Heart right ventricle (tissue), 16 donors: ENCODE measurements at regions not wholly inside any gene's neighbourhood (a gene's known extent, or its start where the extent isn't known, plus 50 kb on each side); places are given as distances from the start of the nearest gene placed in this dataset.
"Not testable (repeated sequence)": the region's sequence is repeated elsewhere in the genome, so short reads cannot be mapped to it uniquely, and the experiment has no call there.

ENCODE experiments used
- ATAC-seq, 8 donors: fragments of 200-7000 bp; cut with Tn5 transposase; one replicate each; pipeline ENCODE4 v1.9.1; 2020; ENCODE audit warnings: mild to moderate bottlenecking in 8 of 8, moderate library complexity in 8 of 8, moderate number of reproducible peaks in 1 of 8
- DNase-seq, 2 donors: peaks; one replicate each; pipeline ENCODE4 v3.0.0-alpha.2; 2020
- H3K27ac ChIP-seq, 10 donors: fragments of 200-600 bp; sonication (generic) in 2 of 10; one replicate each; pipeline versions ENCODE4 v1.5.0 to v1.8.0; 2020 to 2022; ENCODE audit warnings: mild to moderate bottlenecking in 3 of 10
- H3K27me3 ChIP-seq, 7 donors: fragments of 200-600 bp; one replicate each; pipeline ENCODE4 v1.8.0; 2021 to 2022; ENCODE audit warnings: mild to moderate bottlenecking in 2 of 7
- H3K36me3 ChIP-seq, 9 donors: fragments of 200-600 bp; sonication (generic) in 1 of 9; one replicate each; pipeline versions ENCODE4 v1.5.0 to v1.8.0; 2020 to 2022; ENCODE audit warnings: mild to moderate bottlenecking in 2 of 9
- H3K4me1 ChIP-seq, 9 donors: fragments of 200-600 bp; sonication (generic) in 1 of 9; one replicate each; pipeline versions ENCODE4 v1.5.0 to v1.8.0; 2020 to 2022; ENCODE audit warnings: mild to moderate bottlenecking in 4 of 9
- H3K4me3 ChIP-seq, 10 donors: fragments of 200-600 bp; sonication (generic) in 2 of 10; one replicate each; pipeline versions ENCODE4 v1.5.0 to v1.8.0; 2020 to 2022; ENCODE audit warnings: mild to moderate bottlenecking in 7 of 10, moderate library complexity in 2 of 10
- H3K9me3 ChIP-seq, 11 donors: fragments of 200-600 bp in 10 of 11; sonication (generic) in 2 of 11; one replicate each; pipeline versions ENCODE4 v1.5.0 to v1.8.0; 2013 to 2022; ENCODE audit warnings: mild to moderate bottlenecking in 2 of 11, control low read depth in 1 of 11, moderate library complexity in 1 of 11
- CTCF ChIP-seq, 9 donors: fragments of 200-600 bp; sonication (generic) in 2 of 9; IDR thresholded peaks; one replicate each; pipeline versions ENCODE4 v1.5.0 to v1.8.0; 2021 to 2022; ENCODE audit warnings: antibody characterized with exemption in 9 of 9, mild to moderate bottlenecking in 5 of 9, moderate library complexity in 1 of 9
- WGBS, 2 donors: extraction: QIAGEN DNeasy Blood & Tissue Kit; methylation state at CpG; one replicate each; pipeline ENCODE4 v1.1.7; 2013; ENCODE audit warnings: inconsistent platforms in 1 of 2; 5-methylcytosine and 5-hydroxymethylcytosine counted together
- intact Hi-C, 10 donors: fragments of 100-400 bp; cut with DNase I; formaldehyde crosslinking; loops; one replicate each; pipeline versions ENCODE4 v1.11.1 to v1.14.2; 2022
- donor health status: Arrhythmogenic right ventricular cardiomyopathy.
- donor health status: ischemic (EF 13 %, LVEDD 7.1; RV severe dilation, severe dysfunction).
- donor health status: healthy with polysubstance abuse.
- donor health status: DM: no; HTN: yes; CAD: no.
- donor health status: DM: no; HTN: no; CAD: no.
- donor health status: ischemic (EF 25% LVEDD 6.9; RV normal size, moderate dysfunction).
- donor health status: ischemic (EF 25% LVEDD 5.7; RV mildly dilated, moderate dysfunction).
- donor health status: healthy.
- donor health status: DM: yes; HTN: yes; CAD: no.
- donor health status: Ischemic cardiomyopathy.
- donor health status: ischemic (EF 35%, LVEDD 5.7; RV mildly dilated, moderate dysfunction).
- donor health status: nonischemic (EF 11% LVEDD 7.7; RV severe dilation, severe dysfunction).
- donor health status: DM: yes; HTN: yes; CAD: no.
- donor health status: PGD.
- donor health status: ischemic (EF 29% LVEDD 5.4; RV normal size, mild dysfunction).
- donor health status: nonischemic (EF 23%, LVEDD 6.1; RV moderate dilation, normal function).

- Histone ChIP-seq H3K27ac (no peak overlapping the region), H3K27me3 (no peaks in the 10 kb centered on the region), H3K4me1 (no peaks in the 10 kb centered on the region), H3K9me3 (no peaks in the 10 kb centered on the region), H3K36me3 (no peaks in the 10 kb centered on the region), H3K4me3 (no peak overlapping the region)
- intact Hi-C loops = no loop called here
- DNase-seq = no peak
- 93 to 94% methylated on average over 4 of the region's 4 CpGs for WGBS, 2 donors
- ATAC-seq = no peak
- no peak for TF ChIP-seq CTCF (IDR thresholded peaks at IDR 0.05)
Measured at GRCh38 chr5:166916021-166916420, 1375.4 kb upstream of the WWC1 start.

- no peaks in the 10 kb centered on the region for H3K36me3 ChIP-seq
- H3K9me3 ChIP-seq = peaks cover 0 to 36% (median 6%) of the 10 kb centered on the region in 11 donors
- no peak for ATAC-seq
- 92 to 93% methylated on average over 11 of the region's 11 CpGs for WGBS, 2 donors
- no peak for TF ChIP-seq CTCF (IDR thresholded peaks at IDR 0.05)
- no peak overlapping the region for H3K27ac ChIP-seq
- no peaks in the 10 kb centered on the region for H3K27me3 ChIP-seq
- DNase-seq = no peak
- H3K4me1 ChIP-seq = no peaks in the 10 kb centered on the region
- intact Hi-C loops = no loop called here
- no peak overlapping the region for H3K4me3 ChIP-seq
Measured at GRCh38 chr5:166926138-166926537, 1365.3 kb upstream of the WWC1 start.

- H3K36me3 ChIP-seq, DNase-seq, H3K27ac ChIP-seq, H3K4me3 ChIP-seq, H3K4me1 ChIP-seq, intact Hi-C loops, H3K27me3 ChIP-seq, ATAC-seq: not testable (repeated sequence)
- 93% methylated on average over 46 to 48 of the region's 48 CpGs for WGBS, 2 donors
- peaks cover 0 to 42% (median 6%) of the 10 kb centered on the region in 11 donors for H3K9me3 ChIP-seq
Measured at GRCh38 chr5:166926806-166927475, 1364.5 kb upstream of the WWC1 start.

DNA sequence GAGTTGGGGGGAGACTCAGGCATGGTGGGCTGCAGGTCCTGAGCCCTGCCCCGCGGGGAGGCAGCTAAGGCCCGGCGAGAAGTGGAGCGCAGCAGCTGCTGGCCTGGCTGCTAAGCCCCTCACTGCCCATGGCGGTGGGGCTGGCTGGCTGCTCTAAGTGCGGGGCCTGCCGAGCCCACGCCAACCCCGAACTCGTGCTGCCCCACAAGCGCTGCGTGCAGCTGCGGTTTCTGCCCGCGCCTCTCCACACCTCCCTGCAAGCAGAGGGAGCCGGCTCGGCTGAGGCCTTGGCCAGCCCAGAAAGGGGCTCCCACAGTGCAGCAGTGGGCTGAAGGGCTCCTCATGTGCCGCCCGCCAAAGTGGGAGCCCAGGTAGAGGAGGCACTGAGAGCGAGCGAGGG is 1355.1 kb upstream of the WWC1 start:
- H3K4me3 ChIP-seq = no peak overlapping the region
- no peaks in the 10 kb centered on the region for H3K27me3 ChIP-seq
- H3K4me1 ChIP-seq = no peaks in the 10 kb centered on the region
- no peaks in the 10 kb centered on the region for H3K36me3 ChIP-seq
- DNase-seq (no peak), ATAC-seq (no peak)
- no peak for TF ChIP-seq CTCF (IDR thresholded peaks at IDR 0.05)
- H3K27ac ChIP-seq = no peak overlapping the region
- WGBS, 2 donors = 97 to 98% methylated on average over 22 of the region's 22 CpGs
- intact Hi-C loops = no loop called here
- H3K9me3 ChIP-seq = peaks cover 0 to 22% (median 0%) of the 10 kb centered on the region in 11 donors

- intact Hi-C loops = no loop called here
- ATAC-seq (no peak), DNase-seq (no peak)
- no peaks in the 10 kb centered on the region for H3K36me3 ChIP-seq
- H3K27ac ChIP-seq = no peak overlapping the region
- peaks cover 0 to 22% (median 4%) of the 10 kb centered on the region in 11 donors for H3K9me3 ChIP-seq
- H3K4me3 ChIP-seq = no peak overlapping the region
- no peaks in the 10 kb centered on the region for H3K4me1 ChIP-seq
- 59 to 72% methylated on average over 2 of the region's 2 CpGs for WGBS, 2 donors
- no peak for TF ChIP-seq CTCF (IDR thresholded peaks at IDR 0.05)
- no peaks in the 10 kb centered on the region for H3K27me3 ChIP-seq
Measured at GRCh38 chr5:166938071-166938470, 1353.4 kb upstream of the WWC1 start.
